Thyroid gland (tissue), 4 donors: ENCODE measurements at regions not wholly inside any gene's neighbourhood (a gene's known extent, or its start where the extent isn't known, plus 50 kb on each side); places are given as distances from the start of the nearest gene placed in this dataset.

Source experiments
- CTCF ChIP-seq, 6 experiments: fragments of 200-600 bp in 3 of 6; fragments of 450-650 bp in 3 of 6; sonication (generic) in 3 of 6; IDR thresholded peaks; one replicate each; pipeline ENCODE4 v1.5.1; 2016 to 2019; ENCODE audit warnings: antibody characterized with exemption in 6 of 6, mild to moderate bottlenecking in 2 of 6, inconsistent platforms in 1 of 6, moderate library complexity in 1 of 6
- POLR2A ChIP-seq, 2 donors: fragments of 450-650 bp; IDR thresholded peaks; one replicate each; pipeline ENCODE4 v1.6.1; 2017; ENCODE audit warnings: antibody characterized with exemption in 2 of 2, mild to moderate bottlenecking in 2 of 2, moderate library complexity in 1 of 2

- TF ChIP-seq POLR2A (IDR thresholded peaks at IDR 0.05) (no peak), CTCF (IDR thresholded peaks at IDR 0.05) (no peak)
Observed at GRCh38 chr3:147939425-147939824, 530.3 kb downstream of the ZIC1 start.
